H1 (cell line): ENCODE measurements at regions not wholly inside any gene's neighbourhood (a gene's known extent, or its start where the extent isn't known, plus 50 kb on each side); places are given as distances from the start of the nearest gene placed in this dataset.

Experiments
- CTCF ChIA-PET: fragments of 300-600 bp; sonication (Branson Sonifier 250); formaldehyde crosslinking; loops from one replicate; lab custom pipeline; 2021; ENCODE audit not compliant: partially characterized antibody; lab: Charles Lee
- POLR2A ChIA-PET: fragments of 300-600 bp; sonication (Branson Sonifier 250); formaldehyde crosslinking; loops from one replicate; lab custom pipeline; 2021; ENCODE audit warnings: inconsistent platforms; ENCODE audit not compliant: partially characterized antibody; lab: Charles Lee
- DNase-seq, 2 experiments: peaks; one replicate each; pipeline versions ENCODE4 v3.0.0 to v3.0.0-alpha.2; 2010 to 2022; ENCODE audit warnings: low spot score in 2 of 2, low read depth in 1 of 2, mixed read lengths in 1 of 2
- FAIRE-seq: peaks from 2 replicates; lab custom pipeline; 2011; peaks lifted over from hg19 to GRCh38; lab: Jason Lieb, UNC
- H2AFZ ChIP-seq: 2 replicates; pipeline ENCODE4 v1.8.1; 2012; ENCODE audit warnings: low read length, inconsistent platforms
- H2AK5ac ChIP-seq: 2 replicates; pipeline ENCODE4 v1.6.1; 2013; ENCODE audit warnings: low read depth, low read length
- H2BK120ac ChIP-seq: replicated peaks from 2 replicates; pipeline ENCODE3; 2013; ENCODE audit warnings: low read depth, low read length, inconsistent platforms
- H2BK12ac ChIP-seq: 2 replicates; pipeline ENCODE4 v1.6.1; 2013; ENCODE audit warnings: low read depth, low read length
- H2BK15ac ChIP-seq: 2 replicates; pipeline ENCODE4 v1.6.1; 2013; ENCODE audit warnings: low read length
- H2BK20ac ChIP-seq: 2 replicates; pipeline ENCODE4 v1.6.1; 2013; ENCODE audit warnings: low read length
- H2BK5ac ChIP-seq: 2 replicates; pipeline ENCODE4 v1.6.1; 2013; ENCODE audit warnings: low read depth, low read length
- H3K14ac ChIP-seq: 2 replicates; pipeline ENCODE4 v1.6.1; 2013; ENCODE audit warnings: inconsistent platforms; ENCODE audit not compliant: insufficient read length
- H3K18ac ChIP-seq: 2 replicates; pipeline ENCODE4 v1.6.1; 2013; ENCODE audit warnings: low read length; ENCODE audit errors: extremely low read depth
- H3K23ac ChIP-seq: 2 replicates; pipeline ENCODE4 v1.6.1; 2013; ENCODE audit warnings: inconsistent platforms; ENCODE audit not compliant: insufficient read length
- H3K23me2 ChIP-seq: 2 replicates; pipeline ENCODE4 v1.6.1; 2013; ENCODE audit warnings: low read depth, low read length
- H3K27ac ChIP-seq: 2 replicates; pipeline ENCODE4 v1.6.1; 2011; ENCODE audit warnings: low read depth, low read length, inconsistent platforms
- H3K27me3 ChIP-seq, 4 experiments: replicated peaks in 1 of 4; 1 replicate in 1 of 4; 2 replicates in 3 of 4; pipeline versions ENCODE4 v1.6.1 to v1.8.1; 2011 to 2013; ENCODE audit warnings: low read length in 3 of 4, mild to moderate bottlenecking in 3 of 4, inconsistent platforms in 2 of 4, mixed read lengths in 2 of 4, moderate library complexity in 1 of 4; ENCODE audit not compliant: control insufficient read depth in 3 of 4, insufficient read depth in 3 of 4; ENCODE audit errors: extremely low read depth in 1 of 4
- H3K36me3 ChIP-seq, 4 experiments: 2 replicates each; pipeline versions ENCODE4 v1.6.1 to v1.8.1; 2011 to 2013; ENCODE audit warnings: mild to moderate bottlenecking in 4 of 4, low read length in 3 of 4, moderate library complexity in 2 of 4, control low read depth in 1 of 4, inconsistent platforms in 1 of 4; ENCODE audit not compliant: insufficient read depth in 4 of 4, control insufficient read depth in 2 of 4
- H3K4ac ChIP-seq: replicated peaks from 2 replicates; pipeline ENCODE3; 2013; ENCODE audit warnings: low read length, low read depth, mixed read lengths, inconsistent platforms; ENCODE audit not compliant: insufficient read length
- H3K4me1 ChIP-seq, 4 experiments: replicated peaks in 1 of 4; 1 replicate in 1 of 4; 2 replicates in 3 of 4; pipeline versions ENCODE4 v1.6.1 to v1.8.1; 2011 to 2013; ENCODE audit warnings: low read length in 3 of 4, inconsistent platforms in 2 of 4, mixed read lengths in 1 of 4; ENCODE audit not compliant: insufficient read depth in 4 of 4, control insufficient read depth in 3 of 4
- H3K4me2 ChIP-seq, 2 experiments: 2 replicates each; pipeline versions ENCODE4 v1.6.1 to v1.8.1; 2011 to 2013; ENCODE audit warnings: low read depth in 2 of 2, low read length in 2 of 2, control low read depth in 1 of 2, inconsistent platforms in 1 of 2, mild to moderate bottlenecking in 1 of 2; ENCODE audit not compliant: insufficient read depth in 1 of 2
- H3K4me3 ChIP-seq, 4 experiments: fragments of 200-600, 300-600 bp in 1 of 4; sonication (generic), shearing (Covaris generic), sonication (Bioruptor Twin) in 1 of 4; 2 replicates each; pipeline versions ENCODE4 v1.5.1 to v1.8.1; 2011 to 2016; ENCODE audit warnings: low read length in 4 of 4, low read depth in 3 of 4, control low read depth in 2 of 4, inconsistent platforms in 2 of 4, mild to moderate bottlenecking in 2 of 4, mixed read lengths in 1 of 4, moderate library complexity in 1 of 4; ENCODE audit not compliant: insufficient read depth in 2 of 4; ENCODE audit errors: extremely low read depth in 1 of 4
- H3K56ac ChIP-seq: replicated peaks from 2 replicates; pipeline ENCODE3; 2013; ENCODE audit warnings: low read depth, mild to moderate bottlenecking, mixed read lengths, low read length, inconsistent platforms; ENCODE audit not compliant: insufficient read length
- H3K79me1 ChIP-seq: 2 replicates; pipeline ENCODE4 v1.6.1; 2013; ENCODE audit warnings: low read depth, low read length, control low read depth
- H3K79me2 ChIP-seq, 2 experiments: 2 replicates each; pipeline versions ENCODE4 v1.6.1 to v1.8.1; 2012 to 2013; ENCODE audit warnings: low read length in 2 of 2, mild to moderate bottlenecking in 2 of 2, inconsistent platforms in 1 of 2; ENCODE audit not compliant: insufficient read depth in 2 of 2, control insufficient read depth in 1 of 2
- H3K9ac ChIP-seq, 4 experiments: replicated peaks in 1 of 4; 1 replicate in 1 of 4; 2 replicates in 3 of 4; pipeline versions ENCODE4 v1.6.1 to v1.8.1; 2011 to 2013; ENCODE audit warnings: low read depth in 3 of 4, low read length in 3 of 4, control low read depth in 2 of 4, mild to moderate bottlenecking in 2 of 4, moderate library complexity in 2 of 4, inconsistent platforms in 1 of 4; ENCODE audit errors: extremely low read depth in 1 of 4
- H3K9me3 ChIP-seq, 2 experiments: 2 replicates each; pipeline versions ENCODE4 v1.6.1 to v1.8.1; 2012 to 2013; ENCODE audit warnings: mild to moderate bottlenecking in 2 of 2, moderate library complexity in 2 of 2, control low read depth in 1 of 2, inconsistent platforms in 1 of 2, low read depth in 1 of 2, low read length in 1 of 2, mixed read lengths in 1 of 2; ENCODE audit not compliant: insufficient read depth in 2 of 2
- H4K20me1 ChIP-seq, 2 experiments: replicated peaks in 1 of 2; 2 replicates each; pipeline versions ENCODE3 to v1.8.1; 2011 to 2013; ENCODE audit warnings: inconsistent platforms in 2 of 2, low read length in 2 of 2, mild to moderate bottlenecking in 1 of 2; ENCODE audit not compliant: insufficient read depth in 2 of 2, control insufficient read depth in 1 of 2
- H4K5ac ChIP-seq: 2 replicates; pipeline ENCODE4 v1.6.1; 2013; ENCODE audit warnings: low read length, low read depth, mixed read lengths, inconsistent platforms; ENCODE audit not compliant: insufficient read length
- H4K8ac ChIP-seq: 2 replicates; pipeline ENCODE4 v1.8.0; 2013; ENCODE audit warnings: mild to moderate bottlenecking, moderate library complexity, low read length, inconsistent platforms; ENCODE audit not compliant: insufficient read depth; ENCODE audit errors: extremely low read depth
- H4K91ac ChIP-seq: replicated peaks from 2 replicates; pipeline ENCODE3; 2013; ENCODE audit warnings: low read length, mixed read lengths, inconsistent platforms; ENCODE audit not compliant: insufficient read length
- ASH2L ChIP-seq: fragments of 200-600, 300-600 bp; sonication (generic); IDR thresholded peaks from one replicate; pipeline ENCODE4 v1.7.1; 2017; ENCODE audit warnings: low read length
- BRCA1 ChIP-seq: IDR thresholded peaks from 2 replicates; pipeline ENCODE4 v1.6.1; 2012; ENCODE audit warnings: low read depth, low read length, improper control_type of control experiment
- CBX8 ChIP-seq: fragments of 300-800, 300-1000 bp; sonication (generic); IDR thresholded peaks from 2 replicates; pipeline ENCODE4 v1.7.1; 2016; ENCODE audit warnings: low read depth, low read length, borderline replicate concordance
- CEBPB ChIP-seq: IDR thresholded peaks from 2 replicates; pipeline ENCODE4 v1.6.1; 2012; ENCODE audit warnings: low read depth, low read length
- JUN ChIP-seq: IDR thresholded peaks from 2 replicates; pipeline ENCODE4 v1.6.1; 2011; ENCODE audit warnings: low read depth, mild to moderate bottlenecking, improper control_type of control experiment, low read length
- JUND ChIP-seq: IDR thresholded peaks from 2 replicates; pipeline ENCODE4 v1.6.1; 2011; ENCODE audit warnings: mild to moderate bottlenecking, improper control_type of control experiment, low read length
- POU5F1 ChIP-seq: IDR thresholded peaks from 2 replicates; pipeline ENCODE4 v1.6.1; 2011; ENCODE audit warnings: low read depth, mild to moderate bottlenecking, low read length, moderate library complexity
- RXRA ChIP-seq: IDR thresholded peaks from 2 replicates; pipeline ENCODE4 v1.6.1; 2011; ENCODE audit warnings: low read depth, mild to moderate bottlenecking, low read length, moderate library complexity; ENCODE audit not compliant: insufficient read depth
- SAP30 ChIP-seq: fragments of 300-600 bp; sonication (generic); IDR thresholded peaks from 2 replicates; pipeline ENCODE4 v1.7.1; 2012; ENCODE audit warnings: low read length, moderate library complexity, mild to moderate bottlenecking, inconsistent platforms; ENCODE audit not compliant: insufficient read depth, insufficient replicate concordance
- SIN3A ChIP-seq, 2 experiments: IDR thresholded peaks in 1 of 2; conservative IDR thresholded peaks in 1 of 2; 2 replicates each; pipeline ENCODE4 v1.6.1; 2011 to 2012; ENCODE audit warnings: low read length in 2 of 2, improper control_type of control experiment in 1 of 2, low read depth in 1 of 2, mild to moderate bottlenecking in 1 of 2
- SP1 ChIP-seq: IDR thresholded peaks from 2 replicates; pipeline ENCODE4 v1.6.1; 2011; ENCODE audit warnings: low read depth, low read length
- TAF7 ChIP-seq: optimal IDR thresholded peaks from 2 replicates; pipeline ENCODE3; 2011; ENCODE audit warnings: low read depth, mild to moderate bottlenecking, inconsistent platforms, low read length, moderate library complexity, borderline replicate concordance
- WGBS, 2 experiments: shearing (Covaris generic) in 1 of 2; methylation state at CpG; one replicate each; pipeline versions ENCODE4 v1.1.6 to v1.1.7; 2013 to 2015; ENCODE audit warnings: low lambda C conversion rate in 2 of 2, mixed read lengths in 2 of 2, inconsistent platforms in 1 of 2, low coverage in 1 of 2, missing lambda C conversion rate in 1 of 2; ENCODE audit not compliant: insufficient replicate concordance in 2 of 2, insufficient coverage in 1 of 2, insufficient read length in 1 of 2; ENCODE audit errors: extremely low coverage in 1 of 2, missing lambda C conversion rate in 1 of 2; 5-methylcytosine and 5-hydroxymethylcytosine counted together
- TF ChIP-seq, protein P1 (sequence below): IDR thresholded peaks from 2 replicates; pipeline ENCODE4 v1.6.1; 2012; ENCODE audit warnings: inconsistent platforms
- TF ChIP-seq, protein P2 (sequence below): IDR thresholded peaks from 2 replicates; pipeline ENCODE4 v1.6.1; 2012; ENCODE audit warnings: inconsistent platforms

DNA sequence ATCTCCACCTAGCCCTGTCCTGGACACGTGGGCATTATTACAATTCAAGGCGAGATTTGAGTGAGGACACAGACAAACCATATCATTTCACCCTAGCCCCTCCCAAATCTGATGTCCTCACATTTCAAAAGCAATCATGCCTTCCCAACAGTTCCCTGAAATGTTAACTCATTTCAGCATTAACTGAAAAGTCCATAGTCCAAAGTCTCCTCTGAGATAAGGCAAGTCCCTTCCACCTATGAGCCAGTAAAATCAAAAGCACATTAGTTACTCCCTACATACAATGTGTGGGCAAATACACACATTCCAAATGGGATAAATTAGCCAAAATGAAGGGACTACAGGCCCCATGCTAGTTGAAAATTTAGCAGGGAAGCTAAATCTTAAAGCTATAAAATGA, 546.0 kb upstream of the LMO3 start:
- Histone ChIP-seq H3K4ac (no peak overlapping the region), H2AK5ac (no peak overlapping the region), H3K18ac (no peak overlapping the region), H3K36me3 (no peaks in the 10 kb centered on the region), H4K5ac (no peak overlapping the region), H4K8ac (no peak overlapping the region), H3K23ac (no peak overlapping the region), H3K79me1 (no peaks in the 10 kb centered on the region), H3K79me2 (no peaks in the 10 kb centered on the region), H2BK15ac (no peak overlapping the region), H2BK20ac (no peak overlapping the region), H3K4me3 (no peak overlapping the region), H3K27me3 (no peaks in the 10 kb centered on the region), H4K91ac (no peak overlapping the region), H4K20me1 (no peaks in the 10 kb centered on the region)
- ChIA-PET POLR2A (no interaction called here), CTCF (no interaction called here)
- WGBS, 2 experiments, result 86% methylated on average over 2 of the region's 2 CpGs; no CpG with 5 or more reads in 1 of the 2 experiments
- TF ChIP-seq ASH2L (no peak), SP1 (no peak), JUND (no peak), SAP30 (no peak), CBX8 (no peak), SIN3A (conservative IDR thresholded peaks at IDR 0.05 in 1 of 2, IDR thresholded peaks at IDR 0.05 in 1 of 2; ENCODE audit: low read depth in 1 of 2, low read length in 2 of 2) (no peak), JUN (no peak), RXRA (no peak), TAF7 (no peak), BRCA1 (no peak), CEBPB (no peak), POU5F1 (no peak)
- TF ChIP-seq, protein P1, sequence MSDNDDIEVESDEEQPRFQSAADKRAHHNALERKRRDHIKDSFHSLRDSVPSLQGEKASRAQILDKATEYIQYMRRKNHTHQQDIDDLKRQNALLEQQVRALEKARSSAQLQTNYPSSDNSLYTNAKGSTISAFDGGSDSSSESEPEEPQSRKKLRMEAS, result no peak
- TF ChIP-seq, protein P2, sequence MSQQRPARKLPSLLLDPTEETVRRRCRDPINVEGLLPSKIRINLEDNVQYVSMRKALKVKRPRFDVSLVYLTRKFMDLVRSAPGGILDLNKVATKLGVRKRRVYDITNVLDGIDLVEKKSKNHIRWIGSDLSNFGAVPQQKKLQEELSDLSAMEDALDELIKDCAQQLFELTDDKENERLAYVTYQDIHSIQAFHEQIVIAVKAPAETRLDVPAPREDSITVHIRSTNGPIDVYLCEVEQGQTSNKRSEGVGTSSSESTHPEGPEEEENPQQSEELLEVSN, result no peak
- TF ChIP-seq, all 59 proteins: peak for 0
- H2AFZ ChIP-seq, result no peak overlapping the region
- FAIRE-seq (no peak), DNase-seq (no peak)
- H3K4me1 ChIP-seq, result no peaks in the 10 kb centered on the region
- H3K9me3 ChIP-seq, result peaks cover 8 to 20% of the 10 kb centered on the region in 2 experiments; a peak in 3 of 4 replicates
- H2BK5ac ChIP-seq, result no peak overlapping the region
- H3K56ac ChIP-seq, result no peak overlapping the region
- H2BK12ac ChIP-seq, result no peak overlapping the region
- H3K4me2 ChIP-seq, result no peak overlapping the region
- H3K27ac ChIP-seq, result no peak overlapping the region
- H3K14ac ChIP-seq, result no peak overlapping the region
- no peaks in the 10 kb centered on the region; the same call in 1 of the 2 replicates for H3K23me2 ChIP-seq
- H3K9ac ChIP-seq, result no peak overlapping the region
- H2BK120ac ChIP-seq, result no peak overlapping the region
